Prostate gland (tissue), 2 donors: ENCODE measurements at regions not wholly inside any gene's neighbourhood (a gene's known extent, or its start where the extent isn't known, plus 50 kb on each side); places are given as distances from the start of the nearest gene placed in this dataset.

ENCODE experiments used
- POLR2A ChIP-seq: fragments of 450-650 bp; IDR thresholded peaks from one replicate; pipeline ENCODE4 v1.6.1; 2016; ENCODE audit warnings: antibody characterized with exemption, mild to moderate bottlenecking
- TF ChIP-seq, protein P1 (sequence below), 4 experiments: fragments of 200-600 bp in 2 of 4; fragments of 450-650 bp in 2 of 4; sonication (generic) in 2 of 4; IDR thresholded peaks; 1 replicate in 3 of 4; 2 replicates in 1 of 4; pipeline ENCODE4 v1.5.1; 2016 to 2019; ENCODE audit warnings: antibody characterized with exemption in 4 of 4, mild to moderate bottlenecking in 2 of 4, moderate library complexity in 2 of 4

DNA sequence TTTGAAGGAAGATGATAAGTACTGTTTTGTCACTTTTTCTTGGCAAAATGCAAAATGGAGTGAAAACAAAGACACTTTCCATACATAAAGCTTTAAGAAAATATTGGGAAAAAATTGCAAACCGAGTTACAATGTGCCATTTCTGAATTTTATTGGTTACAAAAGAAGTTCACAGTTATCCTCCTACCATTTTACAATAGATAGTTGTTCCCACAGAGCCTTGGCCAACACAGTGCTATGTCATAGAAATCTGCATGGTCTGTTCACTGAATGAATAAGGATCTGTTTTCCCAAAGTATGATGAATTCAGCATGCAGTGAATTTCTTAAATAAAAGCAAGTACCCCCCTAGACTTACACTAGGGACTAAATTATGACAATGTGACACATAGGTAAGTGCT lies 268.2 kb upstream of the POU3F2 start:
- TF ChIP-seq, protein P1, sequence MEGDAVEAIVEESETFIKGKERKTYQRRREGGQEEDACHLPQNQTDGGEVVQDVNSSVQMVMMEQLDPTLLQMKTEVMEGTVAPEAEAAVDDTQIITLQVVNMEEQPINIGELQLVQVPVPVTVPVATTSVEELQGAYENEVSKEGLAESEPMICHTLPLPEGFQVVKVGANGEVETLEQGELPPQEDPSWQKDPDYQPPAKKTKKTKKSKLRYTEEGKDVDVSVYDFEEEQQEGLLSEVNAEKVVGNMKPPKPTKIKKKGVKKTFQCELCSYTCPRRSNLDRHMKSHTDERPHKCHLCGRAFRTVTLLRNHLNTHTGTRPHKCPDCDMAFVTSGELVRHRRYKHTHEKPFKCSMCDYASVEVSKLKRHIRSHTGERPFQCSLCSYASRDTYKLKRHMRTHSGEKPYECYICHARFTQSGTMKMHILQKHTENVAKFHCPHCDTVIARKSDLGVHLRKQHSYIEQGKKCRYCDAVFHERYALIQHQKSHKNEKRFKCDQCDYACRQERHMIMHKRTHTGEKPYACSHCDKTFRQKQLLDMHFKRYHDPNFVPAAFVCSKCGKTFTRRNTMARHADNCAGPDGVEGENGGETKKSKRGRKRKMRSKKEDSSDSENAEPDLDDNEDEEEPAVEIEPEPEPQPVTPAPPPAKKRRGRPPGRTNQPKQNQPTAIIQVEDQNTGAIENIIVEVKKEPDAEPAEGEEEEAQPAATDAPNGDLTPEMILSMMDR (IDR thresholded peaks at IDR 0.05): no peak
- no peak for TF ChIP-seq POLR2A
